GM18870 (cell line): ENCODE measurements at regions not wholly inside any gene's neighbourhood (a gene's known extent, or its start where the extent isn't known, plus 50 kb on each side); places are given as distances from the start of the nearest gene placed in this dataset.

Experiments
- ATAC-seq: cut with Tn5 transposase; IDR thresholded peaks from one replicate; pipeline ENCODE4 v1.9.1; 2021; ENCODE audit warnings: moderate library complexity; ENCODE audit not compliant: unreplicated experiment

DNA sequence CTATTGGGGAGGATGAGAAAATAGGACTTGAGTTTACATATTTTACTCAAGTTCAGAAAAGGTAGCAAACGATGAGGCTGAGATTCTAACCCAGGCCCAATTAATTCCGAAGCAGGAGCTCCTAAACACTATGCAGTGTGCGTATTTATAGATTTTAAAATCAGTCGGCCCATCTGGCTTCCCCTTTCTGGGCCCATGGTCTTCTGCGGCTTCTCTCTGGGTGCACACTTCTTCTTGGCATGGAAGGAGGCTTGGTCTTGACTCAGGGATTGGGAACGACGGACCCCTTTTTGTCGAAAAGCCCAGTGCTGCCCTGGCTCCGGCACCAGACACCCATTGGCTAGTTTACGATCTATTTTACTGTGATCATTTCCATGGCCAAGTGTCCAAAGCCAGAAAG, 1433.8 kb downstream of the BRD1 start:
- no peak for ATAC-seq

DNA sequence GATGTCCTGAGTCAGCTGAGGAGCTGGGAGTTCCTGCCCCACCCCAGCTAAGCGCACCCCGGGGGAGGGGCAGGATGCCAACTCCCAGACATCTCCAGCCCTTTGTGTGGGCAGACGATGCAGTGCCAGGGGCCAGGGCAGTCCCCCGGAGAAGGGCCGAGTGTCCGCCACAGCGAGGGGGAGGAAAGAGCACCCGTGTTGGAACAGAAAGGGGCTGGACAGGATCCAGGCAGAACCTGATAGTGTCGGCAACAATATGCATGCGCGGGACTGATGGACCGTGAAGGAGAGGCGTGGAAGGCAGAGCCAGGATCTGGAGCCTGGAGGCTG, 1434.7 kb downstream of the BRD1 start:
- no peak for ATAC-seq

DNA sequence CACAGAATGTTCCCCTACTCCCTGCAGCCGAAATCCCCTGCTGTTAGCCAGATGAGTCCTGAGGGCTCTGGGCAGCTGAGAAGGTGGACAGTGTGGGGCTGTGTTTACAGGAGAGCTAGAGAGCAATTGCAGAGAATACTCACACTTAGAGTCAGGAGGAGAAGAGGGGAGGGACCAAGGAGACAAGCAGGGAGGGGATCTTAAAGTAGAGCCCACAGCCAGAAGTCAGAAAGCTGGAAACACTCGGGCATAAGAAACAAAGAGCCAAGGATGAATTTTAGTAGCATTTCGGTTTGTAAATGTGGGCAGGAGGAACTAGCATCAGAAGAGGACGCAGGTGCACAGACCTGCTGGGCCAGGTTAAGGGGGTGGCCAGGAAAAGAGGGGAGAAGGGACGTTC, 1435.9 kb downstream of the BRD1 start:
- no peak for ATAC-seq

DNA sequence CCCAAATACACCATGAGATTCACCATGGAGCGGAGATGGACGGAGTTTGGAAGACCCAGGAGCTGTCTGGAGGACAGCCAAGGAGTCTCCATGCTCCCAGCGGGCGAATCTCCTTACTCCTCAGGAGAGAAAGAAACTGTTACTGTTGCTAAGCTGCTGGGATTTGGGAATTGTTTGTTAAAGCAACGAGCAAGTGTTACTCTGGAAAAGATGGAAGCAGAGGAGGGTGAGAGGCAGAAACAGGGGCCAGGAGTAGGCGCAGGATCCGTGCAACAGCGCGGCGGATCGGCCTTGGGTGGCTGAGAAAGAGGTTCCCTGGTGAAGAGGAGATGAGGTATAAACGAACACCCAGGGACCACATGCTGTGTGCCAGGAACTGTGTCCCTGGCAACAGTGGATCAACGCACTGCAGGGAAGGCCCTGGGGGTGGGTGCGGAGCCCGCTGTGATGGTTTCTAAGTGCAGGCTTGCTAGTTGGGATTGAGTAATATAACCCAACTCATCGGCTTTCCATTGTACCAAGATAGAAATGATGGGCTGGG, 1436.4 kb downstream of the BRD1 start:
- ATAC-seq, result no peak

DNA sequence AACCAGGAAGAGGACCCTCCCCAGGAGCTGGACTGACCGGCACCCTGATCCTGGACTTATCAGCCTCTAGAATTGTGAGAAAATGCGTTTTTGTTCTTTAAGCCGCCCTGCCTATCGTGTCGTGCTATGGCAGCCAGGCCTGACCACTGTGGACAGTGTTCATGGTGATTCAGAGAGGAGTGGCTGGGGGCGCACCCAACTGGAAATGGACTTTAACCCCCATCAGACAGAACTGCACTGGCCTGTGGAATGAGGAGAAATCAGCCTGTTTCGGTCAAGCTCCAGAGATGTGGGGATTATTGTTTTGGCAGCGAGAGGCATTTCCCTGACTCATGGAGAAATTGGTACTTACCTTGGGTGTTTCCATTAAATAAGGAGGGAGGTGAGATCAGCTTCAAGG, 1437.8 kb downstream of the BRD1 start:
- ATAC-seq, result no peak

DNA sequence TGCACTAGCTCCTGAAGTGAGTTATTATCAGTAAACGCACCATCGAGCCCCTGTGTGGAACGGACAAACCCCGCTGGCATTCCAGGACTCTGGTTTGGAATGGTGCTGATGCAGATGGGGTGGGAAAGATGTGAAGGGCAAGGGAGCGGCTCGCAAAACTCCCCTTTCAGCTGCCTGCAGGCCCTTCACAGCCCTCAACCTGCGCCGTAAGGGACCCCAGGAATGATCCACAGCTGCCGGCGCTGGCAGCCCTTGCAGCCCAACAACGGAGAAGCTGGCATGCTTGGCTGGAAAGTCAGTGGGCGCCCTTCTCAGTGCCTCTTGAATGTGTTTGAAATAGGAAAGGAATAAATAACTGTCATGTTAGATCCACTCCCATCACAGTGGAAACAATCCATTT, 1445.5 kb downstream of the BRD1 start:
- no peak for ATAC-seq

DNA sequence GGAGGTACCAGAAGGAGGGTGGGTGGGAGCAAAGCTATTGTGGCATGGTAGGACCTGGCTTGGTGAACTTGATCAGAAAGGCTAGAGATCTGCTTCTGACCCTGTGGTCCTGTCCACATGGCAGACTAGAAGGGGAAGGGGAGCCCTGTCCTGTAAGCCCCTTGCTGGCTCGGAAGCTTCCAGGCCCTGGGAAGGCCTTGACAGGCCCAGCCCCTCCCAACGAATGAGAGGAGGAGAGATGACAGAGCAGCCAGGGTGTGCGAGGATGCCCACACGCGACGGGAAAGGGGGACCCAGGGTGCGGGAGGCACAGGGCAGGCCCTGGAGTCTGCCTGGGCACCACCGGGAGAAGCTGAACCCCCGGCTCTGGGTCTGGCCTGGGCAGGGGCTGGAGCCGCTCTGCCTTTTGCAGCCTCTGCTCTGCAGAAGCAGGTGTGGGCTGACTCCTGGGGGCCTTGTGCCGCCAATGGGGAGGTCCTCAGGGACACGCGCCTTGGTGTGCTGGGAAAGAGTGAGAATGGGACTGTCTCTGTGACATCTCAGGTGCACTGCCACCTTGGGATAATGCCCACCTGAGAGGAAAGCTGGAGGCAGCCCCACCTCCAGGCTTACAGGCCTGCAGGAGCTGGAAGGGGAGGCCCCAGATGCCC, 1447.5 kb downstream of the BRD1 start:
- no peak for ATAC-seq

DNA sequence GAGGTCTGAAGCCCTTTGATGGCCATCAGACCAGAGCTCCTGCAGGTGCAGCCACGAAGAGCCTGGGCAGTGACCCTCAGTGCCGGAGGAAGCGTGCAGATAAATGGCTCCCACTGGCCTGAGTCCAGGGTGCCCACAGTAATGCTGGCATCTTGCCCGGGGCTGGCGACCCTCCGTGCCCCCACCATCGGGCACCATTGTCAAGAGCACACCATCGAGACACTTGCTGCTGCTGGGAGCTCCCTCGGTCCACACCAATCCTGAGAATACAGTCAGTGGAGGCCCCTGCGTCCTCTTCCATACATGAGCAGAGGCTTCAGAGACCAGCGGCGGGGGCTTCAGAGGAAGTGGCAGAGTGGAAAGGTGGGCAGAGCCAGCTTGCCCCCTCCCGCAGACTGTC, 1448.3 kb downstream of the BRD1 start:
- ATAC-seq, result no peak

DNA sequence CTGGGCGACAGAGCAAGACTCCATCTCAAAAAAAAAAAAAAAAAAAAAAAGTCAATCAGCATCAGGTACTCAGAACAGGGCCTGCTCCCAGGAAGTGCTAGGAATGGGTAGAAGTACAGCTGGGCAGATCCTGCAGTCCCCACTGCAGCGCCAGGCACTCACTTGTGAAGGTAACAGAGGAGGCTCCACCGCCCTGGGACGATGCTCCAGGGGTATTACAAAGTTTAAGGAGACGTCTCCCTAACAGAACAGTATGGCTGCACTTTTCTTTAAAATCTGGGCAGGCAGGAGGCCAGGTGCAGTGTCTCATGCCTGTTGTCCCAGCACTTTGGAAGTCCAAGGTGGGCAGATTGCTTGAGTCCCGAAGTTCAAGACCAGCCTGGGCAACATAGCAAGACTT, 1449.0 kb downstream of the BRD1 start:
- no peak for ATAC-seq

DNA sequence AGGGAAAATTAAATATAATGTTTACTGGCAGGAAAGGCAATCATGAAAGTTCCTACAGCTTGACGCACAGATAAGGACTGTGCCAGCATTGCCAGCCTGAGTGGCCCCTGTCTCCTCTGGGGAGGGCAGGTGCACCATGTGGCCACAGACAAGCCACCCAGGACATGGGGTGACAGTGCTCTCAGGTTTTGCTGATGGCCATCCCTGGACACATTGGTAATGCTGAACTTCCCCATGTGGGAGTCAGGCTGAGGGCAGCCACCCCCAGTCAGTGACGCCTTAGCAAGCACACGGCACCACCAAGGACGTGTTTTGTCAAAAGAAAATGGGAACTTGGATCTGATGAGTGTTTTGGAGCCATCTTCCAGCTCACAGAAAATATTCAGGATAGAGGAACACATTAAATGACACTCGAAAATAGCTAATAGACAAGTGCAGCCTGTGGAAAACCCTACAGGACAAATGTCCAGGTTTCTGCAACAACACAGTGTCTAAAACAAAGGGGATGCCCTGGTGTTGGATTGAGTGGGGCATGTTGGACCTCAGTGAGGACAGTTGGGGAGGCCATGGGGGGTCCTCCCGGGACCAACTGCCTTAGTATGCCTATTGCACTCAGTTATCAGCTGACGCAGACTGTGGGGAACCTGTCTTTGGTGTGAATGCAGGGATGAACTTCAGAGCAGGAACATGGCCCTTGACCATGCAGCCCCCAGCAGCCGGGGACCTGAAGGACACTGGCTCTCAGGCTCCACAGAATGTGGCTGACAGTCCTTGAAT, 1450.5 kb downstream of the BRD1 start:
- no peak for ATAC-seq

DNA sequence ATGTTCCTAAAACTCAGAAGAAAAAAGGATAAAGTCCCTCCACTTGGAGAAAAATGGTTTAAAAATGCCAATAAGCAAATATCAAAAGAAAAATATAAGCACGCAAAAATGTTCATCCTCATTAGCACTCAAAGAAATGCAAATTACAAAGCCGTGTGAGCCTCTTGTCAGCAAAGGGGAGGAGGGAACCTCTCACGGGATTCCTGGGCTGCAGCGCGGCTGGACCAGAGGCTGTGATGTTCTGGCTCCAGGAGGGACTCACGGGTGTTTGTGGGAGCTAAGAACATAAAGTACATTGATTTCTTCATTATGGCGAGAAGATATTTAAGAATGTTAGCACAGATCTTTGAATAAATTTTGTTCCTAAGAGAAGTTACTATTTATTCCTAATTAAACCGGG, 1451.2 kb downstream of the BRD1 start:
- no peak for ATAC-seq

DNA sequence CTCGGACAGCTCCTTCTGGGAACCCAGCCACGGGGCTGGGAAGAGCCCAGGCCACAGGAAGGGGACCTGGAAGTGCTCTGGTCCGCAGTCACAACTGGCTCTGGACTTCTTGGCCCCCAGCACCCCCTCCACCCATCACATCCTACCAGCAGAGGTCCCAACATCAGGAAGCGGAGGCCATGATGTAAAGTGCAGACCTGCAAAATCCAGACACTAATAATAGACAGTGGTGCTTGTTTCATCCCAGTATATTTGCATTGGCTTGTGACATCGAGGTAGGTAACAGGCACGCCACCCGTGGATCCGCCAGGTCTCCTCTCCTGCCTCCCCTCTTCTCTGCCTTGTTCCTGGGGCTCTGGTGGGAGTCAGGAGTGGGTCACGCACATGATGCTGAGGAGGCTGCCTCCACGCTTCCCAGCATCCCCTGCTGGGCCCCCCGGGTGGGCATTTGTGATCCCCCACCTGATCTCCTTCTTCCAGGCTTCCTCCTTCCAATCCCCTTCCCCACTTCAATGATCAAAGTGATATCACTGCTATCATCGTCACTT, 1454.0 kb downstream of the BRD1 start:
- no peak for ATAC-seq

DNA sequence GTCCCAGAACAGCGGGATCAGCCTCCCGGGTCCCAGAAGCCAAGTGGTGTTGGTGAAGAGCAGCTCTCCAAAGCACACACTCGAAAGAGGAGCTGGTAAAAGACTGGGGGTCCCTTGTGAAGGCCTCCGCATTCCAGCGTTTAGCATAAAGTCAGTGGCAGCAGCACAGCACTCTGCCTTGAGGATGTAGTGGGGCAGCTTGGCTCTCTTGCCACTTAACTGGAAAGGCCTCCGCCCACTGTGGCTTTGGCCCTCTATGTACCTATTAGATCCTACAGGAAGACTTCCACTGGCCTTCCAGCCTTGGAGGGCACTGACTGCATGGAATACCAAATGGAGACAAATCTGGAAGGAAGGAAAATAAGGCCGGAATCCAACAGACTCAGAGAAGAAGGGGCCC, 1455.3 kb downstream of the BRD1 start:
- no peak for ATAC-seq

DNA sequence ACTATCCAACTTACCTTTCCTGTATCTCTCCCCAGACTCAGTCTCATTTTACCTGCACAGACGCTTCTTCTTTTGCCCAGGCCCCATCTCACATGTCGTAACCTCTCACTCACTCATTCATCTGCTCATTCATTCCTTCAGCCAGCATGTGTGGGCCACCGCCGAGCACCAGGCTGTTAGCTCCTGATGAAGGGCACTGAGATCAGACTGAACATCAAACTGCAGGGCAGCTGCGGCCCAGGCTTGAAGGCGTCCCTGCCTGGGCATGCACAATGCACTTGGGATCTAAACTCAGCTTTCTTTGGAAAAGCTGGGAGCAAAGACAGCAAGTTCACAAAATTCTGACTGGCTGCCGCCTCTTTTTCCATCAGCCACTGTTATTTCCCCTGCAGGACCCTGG, 1456.3 kb downstream of the BRD1 start:
- ATAC-seq, result no peak

DNA sequence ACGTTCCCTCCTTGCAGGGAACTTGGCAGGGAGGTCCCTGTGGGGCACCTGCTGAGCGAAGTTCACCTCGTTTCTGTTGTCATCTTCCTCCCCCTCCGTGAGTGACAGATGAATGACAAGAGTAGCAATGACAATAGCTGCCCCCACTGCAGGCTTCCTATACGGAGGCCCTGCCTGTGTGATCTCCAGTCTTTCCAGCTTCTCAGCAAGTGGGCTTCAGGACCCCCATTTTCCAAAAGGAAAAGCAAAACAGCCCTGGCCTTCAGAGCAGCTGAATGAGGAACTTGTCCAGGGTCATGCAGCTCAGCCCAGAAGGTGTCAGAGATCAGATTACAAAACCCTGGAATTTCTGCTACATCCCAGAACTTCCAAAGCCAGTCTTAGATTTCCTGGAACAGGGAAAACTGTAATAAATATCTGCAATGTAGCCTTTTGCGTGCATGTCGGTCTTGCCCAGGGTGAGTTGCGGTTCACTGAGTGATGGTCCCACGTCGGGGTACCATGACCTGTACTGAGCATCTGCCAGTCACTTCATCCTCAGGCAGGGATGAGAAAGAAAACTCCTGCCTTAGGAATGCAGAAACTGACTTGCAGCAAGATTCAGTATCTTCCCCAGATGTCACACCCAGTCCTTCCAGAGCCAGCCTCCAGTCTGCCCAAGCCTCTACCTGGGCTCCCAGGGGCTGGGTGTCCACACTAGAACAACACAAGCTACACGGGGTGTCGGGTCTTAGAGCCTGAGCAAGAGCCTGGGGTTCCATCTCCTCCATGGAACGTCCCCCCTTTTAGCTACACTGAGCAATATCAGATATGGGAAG, 1457.0 kb downstream of the BRD1 start:
- ATAC-seq, result no peak

DNA sequence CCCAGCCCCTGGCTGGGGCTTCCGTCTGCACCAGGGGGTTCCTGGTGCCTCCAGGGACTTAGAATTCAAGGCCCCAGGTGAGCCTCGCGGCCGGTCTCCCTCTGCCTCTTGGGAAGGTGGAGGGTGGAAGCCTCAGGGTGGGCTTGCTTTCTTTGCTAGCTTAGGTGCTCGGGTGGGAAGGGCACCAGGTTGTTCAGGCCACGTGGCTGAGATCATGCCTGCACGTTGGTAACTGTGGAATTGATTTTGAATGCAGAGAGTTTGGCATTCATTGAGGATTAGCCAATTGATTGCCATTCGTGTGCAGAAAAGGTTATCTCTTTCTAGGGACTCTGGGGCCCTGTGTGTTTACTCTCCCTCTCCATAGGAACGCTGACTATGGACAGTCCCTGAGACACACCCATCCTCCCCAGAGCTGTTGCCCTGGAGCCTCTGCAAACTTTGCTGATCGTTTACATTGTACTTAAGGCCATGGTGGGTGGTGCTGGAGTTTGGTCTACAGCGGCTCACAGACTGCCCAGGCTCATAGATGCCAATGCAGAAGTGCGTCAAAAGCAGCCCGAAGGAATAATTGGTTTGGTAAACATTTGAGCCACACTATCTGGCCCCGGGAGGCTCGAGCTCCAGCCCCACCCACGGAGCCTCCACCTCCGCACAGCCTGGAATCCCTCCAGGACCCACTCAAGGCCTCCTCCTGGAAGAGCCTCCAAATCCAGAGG, 1457.7 kb downstream of the BRD1 start:
- no peak for ATAC-seq

DNA sequence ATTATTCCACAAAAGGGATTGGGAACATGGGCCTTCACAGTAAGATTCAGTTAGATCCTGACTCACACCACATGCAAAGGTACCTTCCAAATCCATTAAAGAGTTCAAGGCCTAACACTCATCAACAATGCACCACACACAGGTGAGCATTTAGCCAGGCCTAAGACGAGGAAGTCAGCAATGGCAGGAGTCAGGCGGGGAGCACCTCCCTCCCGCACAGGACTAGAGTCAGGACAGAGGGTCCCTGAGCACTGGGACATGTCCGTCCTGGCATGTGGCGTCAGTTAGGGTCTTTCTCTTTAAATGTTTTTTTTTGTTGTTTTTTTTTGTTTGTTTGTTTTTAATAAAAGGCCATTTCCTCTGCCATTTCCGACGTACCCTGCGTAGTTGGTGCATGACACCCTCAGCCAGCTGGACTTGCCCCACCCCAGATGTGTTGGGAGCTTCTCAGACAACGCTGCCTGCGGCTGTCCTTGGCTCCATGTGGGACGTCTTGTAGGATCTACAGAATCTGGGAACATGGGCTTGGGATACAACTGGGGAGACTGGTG, 1458.6 kb downstream of the BRD1 start:
- ATAC-seq, result no peak

DNA sequence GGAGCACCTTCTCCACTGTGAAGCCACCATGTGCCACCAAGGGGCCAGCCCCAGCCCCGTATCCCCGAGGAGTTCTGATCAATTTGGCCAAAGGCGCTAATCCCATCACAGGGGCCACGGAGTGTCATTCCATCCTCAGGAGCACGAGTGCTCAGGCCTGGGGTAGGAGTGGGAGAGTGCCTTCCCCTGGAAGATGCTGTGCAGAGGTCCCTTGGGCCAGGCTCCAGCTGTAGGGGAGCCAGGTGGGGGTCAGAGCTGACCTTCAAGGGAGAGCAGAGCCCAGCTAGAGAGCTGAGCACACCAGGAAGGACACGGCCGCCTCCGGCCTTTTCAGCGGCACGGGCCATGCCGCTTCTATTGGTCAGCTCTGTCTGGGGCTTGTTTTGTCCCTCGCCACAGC, 1459.9 kb downstream of the BRD1 start:
- no peak for ATAC-seq

DNA sequence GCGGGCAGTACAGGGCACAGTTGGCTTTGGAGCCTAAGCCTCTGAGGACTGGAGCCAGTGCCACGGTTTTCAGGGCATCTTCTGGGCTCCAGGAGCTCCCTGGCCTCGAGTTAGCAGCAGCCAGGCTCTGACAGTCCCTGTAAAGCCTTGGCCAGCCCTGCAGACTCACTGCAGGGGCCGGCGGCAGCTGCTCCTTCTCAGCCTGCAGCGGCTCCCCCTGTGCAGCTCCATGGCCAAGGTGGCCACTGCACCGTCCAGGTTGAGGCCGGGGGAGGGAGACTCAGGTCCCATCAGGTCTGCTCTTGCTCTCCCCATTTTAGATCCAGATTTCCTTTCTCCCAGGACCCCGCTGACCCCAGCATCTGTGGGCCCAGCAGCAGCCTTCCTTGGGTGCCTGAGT, 1461.1 kb downstream of the BRD1 start:
- no peak for ATAC-seq

DNA sequence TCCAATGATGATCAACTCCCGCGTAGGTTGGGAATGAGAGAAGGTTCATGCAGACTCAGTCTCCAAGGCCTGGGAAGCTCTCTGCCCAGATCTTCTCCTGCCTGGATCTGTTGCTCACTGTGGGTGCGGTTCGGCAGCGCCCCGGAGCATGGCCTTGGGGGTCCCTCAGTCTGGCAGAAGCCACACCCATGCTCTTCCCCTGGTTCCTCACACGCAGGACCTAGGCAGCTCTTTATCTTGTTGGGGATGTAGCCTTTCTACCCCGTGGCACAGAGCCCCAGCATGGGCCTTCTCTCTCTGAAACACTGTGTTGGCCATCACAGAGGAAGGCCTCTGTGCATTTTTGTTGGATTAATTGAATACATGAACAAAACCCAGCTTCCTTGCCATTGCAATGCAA, 1461.6 kb downstream of the BRD1 start:
- ATAC-seq, result no peak

DNA sequence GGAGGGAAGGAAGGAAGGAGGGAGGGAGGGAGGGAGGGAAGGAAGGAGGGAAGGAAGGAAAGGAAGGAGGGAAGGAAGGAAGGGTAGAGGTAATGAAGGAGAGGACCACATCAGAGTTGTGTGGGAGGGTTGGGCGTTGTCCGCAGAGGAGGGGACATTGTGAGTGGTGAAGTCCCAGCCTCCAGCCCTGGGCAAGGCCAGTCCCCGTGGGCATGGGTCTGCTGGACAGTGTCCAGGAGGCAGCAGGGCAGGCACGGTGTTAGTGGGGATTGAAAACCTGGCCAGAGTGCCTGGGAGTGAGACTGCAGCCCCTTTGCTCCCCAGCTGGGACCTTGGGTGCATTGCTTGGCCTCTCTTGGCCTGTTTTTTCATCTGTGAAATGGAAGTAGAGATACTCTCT, 1462.3 kb downstream of the BRD1 start:
- ATAC-seq, result no peak
